HFFc6 (cell line): ENCODE measurements at regions not wholly inside any gene's neighbourhood (a gene's known extent, or its start where the extent isn't known, plus 50 kb on each side); places are given as distances from the start of the nearest gene placed in this dataset.

Experiments
- DNase-seq: peaks from one replicate; pipeline ENCODE4 v3.0.0-alpha.2; 2018
- H3K27ac Mint-ChIP-seq: 2 replicates; pipeline ENCODE4 v1.8.0; 2020; ENCODE audit warnings: mild to moderate bottlenecking, mixed read lengths
- H3K27me3 Mint-ChIP-seq: 2 replicates; pipeline ENCODE4 v1.8.0; 2021; ENCODE audit warnings: mild to moderate bottlenecking, moderate library complexity, mixed read lengths; ENCODE audit not compliant: insufficient read depth
- H3K36me3 Mint-ChIP-seq: 2 replicates; pipeline ENCODE4 v1.8.0; 2021; ENCODE audit warnings: low read depth, mixed read lengths
- H3K4me1 Mint-ChIP-seq: 2 replicates; pipeline ENCODE4 v1.8.0; 2020; ENCODE audit warnings: low read depth, mixed read lengths
- H3K4me3 Mint-ChIP-seq: 2 replicates; pipeline ENCODE4 v1.8.0; 2020; ENCODE audit warnings: mild to moderate bottlenecking, moderate library complexity, mixed read lengths
- H3K9me3 Mint-ChIP-seq: 2 replicates; pipeline ENCODE4 v1.8.0; 2020; ENCODE audit warnings: mild to moderate bottlenecking, mixed read lengths
- CTCF ChIP-seq: fragments of 200-600 bp; sonication (generic); IDR thresholded peaks from 2 replicates; pipeline ENCODE4 v1.5.0; 2021; ENCODE audit warnings: antibody characterized with exemption, mild to moderate bottlenecking

GRCh38 chr10:55233505-55233904 lies 432.5 kb upstream of the PCDH15 start:
- Mint-ChIP-seq H3K4me3 (no peak overlapping the region), H3K27me3 (no peaks in the 10 kb centered on the region), H3K36me3 (no peaks in the 10 kb centered on the region), H3K4me1 (no peaks in the 10 kb centered on the region), H3K9me3 (no peaks in the 10 kb centered on the region), H3K27ac (no peak overlapping the region)
- TF ChIP-seq CTCF: no peak
- DNase-seq: no peak

GRCh38 chr10:55233090-55233489 lies 432.1 kb upstream of the PCDH15 start:
- Mint-ChIP-seq H3K27ac (no peak overlapping the region), H3K4me1 (no peaks in the 10 kb centered on the region), H3K9me3 (no peaks in the 10 kb centered on the region), H3K36me3 (no peaks in the 10 kb centered on the region), H3K4me3 (no peak overlapping the region), H3K27me3 (no peaks in the 10 kb centered on the region)
- no peak for DNase-seq
- TF ChIP-seq CTCF: no peak

GRCh38 chr10:55232553-55232952 lies 431.5 kb upstream of the PCDH15 start:
- no peak for DNase-seq
- no peaks in the 10 kb centered on the region for H3K36me3 Mint-ChIP-seq
- no peaks in the 10 kb centered on the region for H3K9me3 Mint-ChIP-seq
- H3K27ac Mint-ChIP-seq: no peak overlapping the region
- no peaks in the 10 kb centered on the region for H3K27me3 Mint-ChIP-seq
- no peaks in the 10 kb centered on the region for H3K4me1 Mint-ChIP-seq
- no peak overlapping the region for H3K4me3 Mint-ChIP-seq
- no peak for TF ChIP-seq CTCF

- Mint-ChIP-seq H3K4me1 (no peaks in the 10 kb centered on the region), H3K36me3 (no peaks in the 10 kb centered on the region), H3K9me3 (no peaks in the 10 kb centered on the region; the same call in 1 of the 2 replicates), H3K27ac (no peak overlapping the region), H3K4me3 (no peak overlapping the region), H3K27me3 (no peaks in the 10 kb centered on the region)
- TF ChIP-seq CTCF: no peak
- no peak for DNase-seq
Observed at GRCh38 chr10:55227967-55228366, 426.9 kb upstream of the PCDH15 start.

GRCh38 chr10:55224007-55224781 lies 423.2 kb upstream of the PCDH15 start:
- Mint-ChIP-seq H3K36me3 (no peaks in the 10 kb centered on the region), H3K9me3 (no peaks in the 10 kb centered on the region; the same call in 1 of the 2 replicates), H3K4me3 (no peak overlapping the region), H3K27me3 (no peaks in the 10 kb centered on the region), H3K4me1 (no peaks in the 10 kb centered on the region), H3K27ac (no peak overlapping the region)
- TF ChIP-seq CTCF: no peak
- no peak for DNase-seq
